ENCODE measurements at regions not wholly inside any gene's neighbourhood (a gene's known extent, or its start where the extent isn't known, plus 50 kb on each side); places are given as distances from the start of the nearest gene placed in this dataset.

DNA sequence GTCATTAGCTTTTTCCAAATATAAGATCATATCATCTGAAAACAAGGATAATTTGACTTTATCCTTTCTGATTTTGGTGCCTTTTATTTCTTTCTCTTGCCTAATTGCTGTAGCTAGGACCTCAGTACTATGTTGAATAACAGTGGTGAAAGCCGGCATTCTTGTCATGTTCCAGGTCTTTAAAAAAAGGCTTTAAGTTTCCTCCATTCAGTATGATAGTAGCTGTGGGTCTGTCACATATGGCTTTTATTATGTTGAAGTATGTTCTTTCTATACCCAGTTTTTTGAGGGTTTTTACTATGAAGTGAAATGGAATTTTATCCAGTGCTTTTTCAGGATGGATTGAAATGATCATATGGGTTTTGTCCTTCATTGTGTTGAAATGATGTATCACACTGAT is 115.8 kb downstream of the DUSP10 start:
- TF ChIP-seq, protein P1, sequence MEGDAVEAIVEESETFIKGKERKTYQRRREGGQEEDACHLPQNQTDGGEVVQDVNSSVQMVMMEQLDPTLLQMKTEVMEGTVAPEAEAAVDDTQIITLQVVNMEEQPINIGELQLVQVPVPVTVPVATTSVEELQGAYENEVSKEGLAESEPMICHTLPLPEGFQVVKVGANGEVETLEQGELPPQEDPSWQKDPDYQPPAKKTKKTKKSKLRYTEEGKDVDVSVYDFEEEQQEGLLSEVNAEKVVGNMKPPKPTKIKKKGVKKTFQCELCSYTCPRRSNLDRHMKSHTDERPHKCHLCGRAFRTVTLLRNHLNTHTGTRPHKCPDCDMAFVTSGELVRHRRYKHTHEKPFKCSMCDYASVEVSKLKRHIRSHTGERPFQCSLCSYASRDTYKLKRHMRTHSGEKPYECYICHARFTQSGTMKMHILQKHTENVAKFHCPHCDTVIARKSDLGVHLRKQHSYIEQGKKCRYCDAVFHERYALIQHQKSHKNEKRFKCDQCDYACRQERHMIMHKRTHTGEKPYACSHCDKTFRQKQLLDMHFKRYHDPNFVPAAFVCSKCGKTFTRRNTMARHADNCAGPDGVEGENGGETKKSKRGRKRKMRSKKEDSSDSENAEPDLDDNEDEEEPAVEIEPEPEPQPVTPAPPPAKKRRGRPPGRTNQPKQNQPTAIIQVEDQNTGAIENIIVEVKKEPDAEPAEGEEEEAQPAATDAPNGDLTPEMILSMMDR (IDR thresholded peaks at IDR 0.05) = no peak
- TF ChIP-seq POLR2A (IDR thresholded peaks at IDR 0.05) = no peak

Data from testis (tissue), 2 donors.